Stimulated activated CD4-positive, alpha-beta T cell treated with anti-CD3 and anti-CD28 coated beads, TNF-alpha, amount 100 ng/mL, for 48 hours (primary cell): ENCODE measurements at regions not wholly inside any gene's neighbourhood (a gene's known extent, or its start where the extent isn't known, plus 50 kb on each side); places are given as distances from the start of the nearest gene placed in this dataset.
"Not testable (repeated sequence)": the region's sequence is repeated elsewhere in the genome, so short reads cannot be mapped to it uniquely, and the experiment has no call there.

ENCODE experiments used
- DNase-seq, 3 donors: peaks; one replicate each; pipeline ENCODE4 v3.0.0-alpha.2; 2020; ENCODE audit warnings: low read depth in 3 of 3

GRCh38 chr12:69028941-69029729 is 96.2 kb upstream of the CPM start:
- DNase-seq, result no peak

DNA sequence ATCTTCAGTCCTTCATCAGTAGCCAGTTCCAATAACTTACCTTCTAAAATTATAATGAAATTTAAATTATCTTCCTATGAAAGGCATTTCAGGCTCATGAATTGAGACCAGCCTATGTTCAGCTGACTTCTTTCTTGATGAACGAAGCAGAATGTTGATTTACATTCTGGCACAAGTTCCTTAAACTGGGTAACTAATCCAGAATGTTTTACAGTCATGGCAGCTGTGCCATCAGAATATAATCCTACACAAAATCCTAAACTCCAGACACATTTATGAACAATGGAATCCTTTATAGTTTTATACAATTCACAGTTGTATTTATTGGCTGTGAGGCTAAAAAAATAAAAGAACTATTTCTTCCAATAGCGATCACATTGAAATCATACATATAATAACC is 97.3 kb upstream of the CPM start:
- DNase-seq, result no peak

DNA sequence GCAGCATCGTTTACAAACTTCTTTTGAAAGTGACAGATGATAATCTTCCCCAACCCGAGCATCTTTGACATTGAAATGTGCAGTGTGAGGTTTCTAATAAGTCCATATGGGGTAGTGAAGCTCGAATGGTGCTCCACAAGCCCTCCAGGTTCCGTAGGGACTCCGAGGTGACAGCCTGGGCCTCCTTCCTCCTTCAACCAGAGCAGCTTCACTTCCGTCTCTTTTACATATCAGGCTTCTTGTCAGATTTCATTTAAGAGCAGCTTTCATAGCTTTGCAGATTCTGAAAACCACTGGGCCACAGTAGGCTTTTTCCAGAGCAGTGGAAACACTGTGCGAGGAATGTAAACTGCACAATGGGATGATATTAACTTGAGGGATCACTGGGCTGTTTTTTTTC is 103.6 kb upstream of the CPM start:
- DNase-seq, result no peak

DNA sequence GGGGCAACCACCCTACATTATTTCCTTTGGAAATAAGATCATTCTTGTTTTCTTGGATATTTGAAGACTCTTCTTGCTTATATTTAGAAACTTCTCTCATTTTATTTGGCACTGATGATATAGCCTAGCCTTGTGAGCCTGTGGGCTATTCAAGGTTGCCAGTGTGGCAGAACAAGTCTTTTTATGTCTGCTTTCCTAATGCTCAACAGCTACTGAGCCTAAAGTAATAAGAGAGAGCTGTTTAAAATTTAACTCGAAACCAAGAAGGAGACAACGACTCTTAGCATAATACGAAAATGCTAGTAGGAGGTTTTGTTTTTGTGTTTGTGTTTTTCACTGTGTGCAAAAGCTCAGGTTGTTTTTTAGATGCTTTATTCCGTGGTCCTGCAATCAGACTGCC is 104.0 kb upstream of the CPM start:
- no peak for DNase-seq

DNA sequence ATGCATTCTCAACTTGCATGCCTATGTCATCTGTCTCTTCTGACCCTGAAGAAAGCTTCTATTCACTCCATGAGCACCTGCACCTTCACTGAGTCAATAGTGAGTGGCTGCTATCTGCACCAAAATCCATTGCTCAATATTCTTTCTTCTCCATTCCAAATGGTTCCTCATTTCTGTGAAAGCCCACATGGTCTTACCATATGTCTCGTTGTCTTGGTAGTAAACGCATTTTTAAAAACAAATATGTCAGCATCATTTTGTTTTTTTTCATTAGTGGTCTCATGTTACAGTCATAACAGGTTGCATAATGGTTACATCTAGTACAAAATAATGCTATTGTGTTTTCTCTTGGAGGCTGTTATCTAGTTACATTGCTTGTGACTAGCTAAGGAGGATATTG is 106.9 kb upstream of the CPM start:
- DNase-seq, result no peak

GRCh38 chr12:69042557-69042956 is 109.6 kb upstream of the CPM start:
- DNase-seq, result no peak

DNA sequence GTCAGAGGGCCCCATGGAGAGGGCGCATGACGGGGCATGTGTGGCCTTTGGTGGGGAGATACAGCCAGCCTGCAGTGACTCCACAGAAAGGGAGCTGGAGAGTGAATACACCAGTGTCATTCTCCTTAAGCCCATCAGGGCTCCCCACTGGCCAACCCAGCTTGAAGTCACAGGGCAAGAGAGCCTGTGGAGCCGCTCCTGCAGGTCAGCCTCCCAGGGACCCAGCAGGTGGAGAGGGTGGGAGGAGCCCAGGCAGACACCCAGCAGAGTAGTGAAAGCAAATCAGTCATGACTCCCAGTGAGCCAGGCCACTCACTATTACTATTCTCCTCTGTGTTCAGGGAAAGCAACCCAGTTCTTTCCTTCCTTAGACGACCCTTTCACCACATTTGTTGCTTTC is 110.0 kb upstream of the CPM start:
- no peak for DNase-seq

- DNase-seq, result no peak
These were observed 111.9 kb upstream of the CPM start for GRCh38 chr12:69044887-69045286.

DNA sequence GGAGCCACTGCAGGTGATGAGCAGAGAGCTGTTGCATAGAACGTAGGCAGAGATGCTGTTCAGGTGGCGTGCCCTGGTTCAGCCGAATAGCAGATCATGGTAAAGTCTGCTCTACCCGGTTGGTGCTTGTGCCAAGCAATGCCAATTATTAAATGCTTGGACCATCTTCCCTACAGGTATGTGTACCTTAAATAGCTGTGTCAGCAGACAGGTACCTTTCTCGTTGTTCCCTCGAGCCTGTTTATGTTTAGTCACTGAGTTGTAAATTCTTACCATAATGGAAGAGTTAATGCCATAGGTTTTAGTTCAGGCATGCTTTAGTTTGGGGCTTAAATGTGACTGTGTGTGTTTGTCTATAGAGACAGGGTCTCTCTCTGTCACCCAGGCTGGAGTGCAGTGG is 112.5 kb upstream of the CPM start:
- DNase-seq, result no peak

GRCh38 chr12:69046363-69046762 is 113.4 kb upstream of the CPM start:
- no peak for DNase-seq

DNA sequence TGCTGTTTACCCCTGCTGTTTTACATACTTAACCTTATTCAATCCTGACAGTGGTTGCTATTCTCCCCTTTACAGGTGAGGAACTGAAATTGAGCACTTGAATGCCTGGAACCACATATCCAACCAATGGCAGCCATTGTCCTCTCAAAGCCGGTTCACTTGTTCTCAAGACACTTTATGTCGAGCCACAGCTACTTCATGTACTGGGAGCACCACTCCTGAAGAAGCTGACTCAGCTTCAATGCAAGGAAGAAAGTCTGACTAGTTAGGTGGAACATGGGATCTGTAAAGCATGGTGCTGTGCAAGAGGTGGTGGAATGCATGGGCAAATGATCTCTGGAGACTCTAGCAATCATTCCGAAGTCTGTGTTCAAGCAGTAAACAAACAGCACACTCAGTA is 113.9 kb upstream of the CPM start:
- DNase-seq, result no peak

DNA sequence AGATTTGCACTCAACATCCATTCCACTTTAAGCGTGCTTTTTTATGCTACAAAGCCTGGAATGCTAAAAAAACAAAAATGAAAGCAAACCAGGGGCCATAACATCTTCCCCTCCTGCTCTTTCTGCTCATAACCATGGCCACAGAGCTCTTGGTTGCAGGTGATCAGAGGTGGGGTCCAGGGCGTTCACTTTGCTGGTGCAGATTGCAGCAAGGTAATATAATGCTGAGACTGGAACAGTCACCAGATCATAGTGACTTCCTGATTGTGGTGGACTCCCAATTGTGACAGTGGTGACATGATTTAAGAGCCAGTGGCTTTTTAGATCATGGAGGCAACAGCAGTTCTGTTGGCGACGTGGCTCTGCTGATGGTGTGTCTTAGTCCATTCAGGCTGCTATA is 115.0 kb upstream of the CPM start:
- no peak for DNase-seq

DNA sequence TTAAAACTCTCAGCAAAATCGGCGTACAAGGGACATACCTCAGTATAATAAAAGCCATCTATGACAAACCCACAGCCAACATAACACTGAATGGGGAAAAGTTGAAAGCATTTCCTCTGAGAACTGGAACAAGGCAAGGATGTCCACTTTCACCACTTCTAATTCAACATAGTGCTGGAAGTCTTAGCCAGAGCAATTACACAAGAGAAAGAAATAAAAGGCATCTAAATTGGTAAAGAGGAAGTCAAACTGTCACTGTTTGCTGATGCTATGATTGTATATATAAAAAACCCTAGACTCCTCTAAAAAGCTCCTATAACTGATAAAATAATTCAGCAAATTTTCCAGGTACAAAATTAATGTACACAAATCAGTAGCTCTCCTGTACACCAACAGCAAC is 116.9 kb upstream of the CPM start:
- DNase-seq, result not testable (repeated sequence)

GRCh38 chr12:69052613-69053408 is 119.8 kb upstream of the CPM start:
- peak; percentile 22 to 51 (median 40) for DNase-seq

- no peak for DNase-seq
These were observed 121.5 kb upstream of the CPM start for GRCh38 chr12:69054343-69055056.

GRCh38 chr12:69055280-69055679 is 122.3 kb upstream of the CPM start:
- DNase-seq, result no peak

GRCh38 chr12:69055706-69056105 is 122.7 kb upstream of the CPM start:
- DNase-seq, result no peak

- DNase-seq, result no peak
These were observed 124.0 kb upstream of the CPM start for GRCh38 chr12:69056743-69057515.

DNA sequence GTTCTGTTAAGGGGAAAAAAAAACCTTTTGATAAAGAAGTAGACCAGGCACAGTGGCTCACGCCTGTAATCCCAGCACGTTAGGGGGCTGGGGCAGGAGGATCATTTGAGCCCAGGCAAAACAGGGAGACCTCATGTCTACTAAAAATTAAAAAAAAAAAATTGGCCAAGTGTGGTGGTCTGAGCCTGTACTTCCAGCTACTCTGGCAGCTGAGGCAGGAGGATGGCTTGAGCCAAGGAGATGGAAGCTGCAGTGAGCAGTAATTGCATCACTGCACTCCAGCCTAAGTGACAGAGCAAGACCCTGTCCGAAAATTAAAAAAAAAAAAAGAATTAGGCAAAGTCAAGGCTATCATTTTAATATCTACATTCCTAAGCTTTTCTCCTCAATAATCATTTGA is 124.8 kb upstream of the CPM start:
- DNase-seq, result no peak

DNA sequence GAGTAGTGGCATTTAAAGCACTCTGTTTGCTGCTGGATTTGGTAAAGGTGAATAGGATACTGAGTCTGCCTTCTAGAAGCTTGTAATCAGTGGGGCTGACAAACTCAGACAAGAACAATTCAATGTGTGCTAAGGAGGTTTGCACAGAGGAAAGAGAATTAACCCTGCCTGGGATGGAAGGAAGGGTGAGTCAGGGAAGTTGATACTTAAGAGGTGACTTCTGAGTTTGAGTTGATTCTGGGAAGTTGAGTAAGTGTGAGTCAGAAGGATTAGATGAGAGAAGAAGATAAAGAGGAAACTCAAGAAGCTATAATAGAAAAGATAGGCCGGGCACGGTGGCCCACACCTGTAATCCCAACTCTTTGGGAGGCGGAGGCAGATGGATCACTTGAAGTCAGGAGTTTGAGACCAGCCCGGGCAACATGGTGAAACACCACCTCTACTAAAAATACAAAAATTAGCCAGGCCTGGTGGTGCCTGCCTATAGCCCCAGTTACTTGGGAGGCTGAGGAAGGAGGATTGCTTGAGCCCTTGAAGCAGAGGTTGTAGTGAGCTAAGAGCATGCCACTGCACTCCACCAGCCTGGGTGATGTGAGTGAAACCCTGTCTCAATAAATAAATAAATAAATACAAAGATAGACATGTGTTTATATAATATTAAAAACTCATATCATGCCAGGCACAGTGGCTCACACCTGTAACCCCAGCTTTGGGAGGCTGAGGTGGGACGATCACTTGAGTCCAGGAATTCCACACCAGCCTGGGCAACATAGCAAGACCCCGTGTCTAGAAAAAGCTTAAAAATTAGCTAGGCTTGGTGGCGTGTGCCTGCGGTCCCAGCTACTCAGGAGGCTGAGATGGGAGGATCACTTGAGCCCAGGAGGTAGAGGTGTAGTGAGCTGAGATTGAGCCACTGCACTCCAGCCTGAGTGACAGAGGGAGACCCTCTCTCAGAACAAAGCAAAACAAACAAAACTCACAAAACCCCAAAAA is 126.8 kb upstream of the CPM start:
- DNase-seq, result no peak

GRCh38 chr12:69061574-69061973 is 128.6 kb upstream of the CPM start:
- DNase-seq, result no peak
